ENCODE measurements at regions not wholly inside any gene's neighbourhood (a gene's known extent, or its start where the extent isn't known, plus 50 kb on each side); places are given as distances from the start of the nearest gene placed in this dataset.

DNA sequence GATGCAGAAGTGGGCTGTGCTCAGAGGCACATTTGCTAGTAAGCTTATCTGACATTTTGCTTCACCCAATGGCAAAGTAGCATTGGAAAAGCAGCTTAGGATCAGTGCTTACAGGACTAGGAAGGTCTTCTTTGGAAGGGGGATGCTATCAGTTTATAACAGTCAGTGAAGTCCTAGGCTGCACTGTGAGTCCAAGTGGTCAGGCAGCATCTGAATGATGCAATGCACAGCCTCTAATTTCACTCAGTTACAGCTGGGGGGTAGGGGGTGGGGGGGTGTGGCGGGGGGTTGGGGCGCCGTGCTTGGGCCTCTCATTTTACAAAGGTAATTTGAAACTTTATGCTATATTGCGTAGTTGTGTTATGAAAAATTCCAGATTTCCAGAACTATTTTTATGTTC lies 652.3 kb upstream of the MGMT start:
- TF ChIP-seq, protein P1, sequence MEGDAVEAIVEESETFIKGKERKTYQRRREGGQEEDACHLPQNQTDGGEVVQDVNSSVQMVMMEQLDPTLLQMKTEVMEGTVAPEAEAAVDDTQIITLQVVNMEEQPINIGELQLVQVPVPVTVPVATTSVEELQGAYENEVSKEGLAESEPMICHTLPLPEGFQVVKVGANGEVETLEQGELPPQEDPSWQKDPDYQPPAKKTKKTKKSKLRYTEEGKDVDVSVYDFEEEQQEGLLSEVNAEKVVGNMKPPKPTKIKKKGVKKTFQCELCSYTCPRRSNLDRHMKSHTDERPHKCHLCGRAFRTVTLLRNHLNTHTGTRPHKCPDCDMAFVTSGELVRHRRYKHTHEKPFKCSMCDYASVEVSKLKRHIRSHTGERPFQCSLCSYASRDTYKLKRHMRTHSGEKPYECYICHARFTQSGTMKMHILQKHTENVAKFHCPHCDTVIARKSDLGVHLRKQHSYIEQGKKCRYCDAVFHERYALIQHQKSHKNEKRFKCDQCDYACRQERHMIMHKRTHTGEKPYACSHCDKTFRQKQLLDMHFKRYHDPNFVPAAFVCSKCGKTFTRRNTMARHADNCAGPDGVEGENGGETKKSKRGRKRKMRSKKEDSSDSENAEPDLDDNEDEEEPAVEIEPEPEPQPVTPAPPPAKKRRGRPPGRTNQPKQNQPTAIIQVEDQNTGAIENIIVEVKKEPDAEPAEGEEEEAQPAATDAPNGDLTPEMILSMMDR (IDR thresholded peaks at IDR 0.05; ENCODE audit: low read length): no peak
- TF ChIP-seq EZH2 (IDR thresholded peaks at IDR 0.05; ENCODE audit: borderline replicate concordance, low read length): no peak
